ENCODE measurements at regions not wholly inside any gene's neighbourhood (a gene's known extent, or its start where the extent isn't known, plus 50 kb on each side); places are given as distances from the start of the nearest gene placed in this dataset.

DNA sequence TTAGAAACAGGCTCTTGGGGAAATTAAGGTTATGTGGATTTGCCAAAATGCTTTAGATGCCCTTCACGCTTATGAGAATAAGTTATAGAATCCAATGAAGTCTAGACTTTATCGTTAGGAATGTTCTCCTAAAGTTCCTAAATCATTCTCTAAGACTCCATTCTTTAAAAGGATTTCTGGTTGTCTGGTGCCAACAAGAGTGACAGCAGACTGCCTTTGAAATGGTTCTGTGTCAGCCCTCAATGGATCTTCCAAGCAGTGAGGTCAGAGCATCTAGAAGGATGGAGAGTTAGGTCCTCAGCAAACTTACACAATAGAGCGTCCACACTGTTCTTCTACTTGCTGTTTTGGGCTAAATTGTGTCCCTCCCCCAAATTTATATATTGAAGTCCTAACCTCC, 473.3 kb downstream of the GATA3 start:
- Histone ChIP-seq H3K27me3 (no peaks in the 10 kb centered on the region), H3K27ac (no peak overlapping the region), H3K4me1 (ENCODE audit: low read depth) (no peaks in the 10 kb centered on the region), H3K36me3 (no peaks in the 10 kb centered on the region), H3K9me3 (ENCODE audit: low read depth) (no peaks in the 10 kb centered on the region), H3K4me3 (no peak overlapping the region)
- TF ChIP-seq, protein P1, sequence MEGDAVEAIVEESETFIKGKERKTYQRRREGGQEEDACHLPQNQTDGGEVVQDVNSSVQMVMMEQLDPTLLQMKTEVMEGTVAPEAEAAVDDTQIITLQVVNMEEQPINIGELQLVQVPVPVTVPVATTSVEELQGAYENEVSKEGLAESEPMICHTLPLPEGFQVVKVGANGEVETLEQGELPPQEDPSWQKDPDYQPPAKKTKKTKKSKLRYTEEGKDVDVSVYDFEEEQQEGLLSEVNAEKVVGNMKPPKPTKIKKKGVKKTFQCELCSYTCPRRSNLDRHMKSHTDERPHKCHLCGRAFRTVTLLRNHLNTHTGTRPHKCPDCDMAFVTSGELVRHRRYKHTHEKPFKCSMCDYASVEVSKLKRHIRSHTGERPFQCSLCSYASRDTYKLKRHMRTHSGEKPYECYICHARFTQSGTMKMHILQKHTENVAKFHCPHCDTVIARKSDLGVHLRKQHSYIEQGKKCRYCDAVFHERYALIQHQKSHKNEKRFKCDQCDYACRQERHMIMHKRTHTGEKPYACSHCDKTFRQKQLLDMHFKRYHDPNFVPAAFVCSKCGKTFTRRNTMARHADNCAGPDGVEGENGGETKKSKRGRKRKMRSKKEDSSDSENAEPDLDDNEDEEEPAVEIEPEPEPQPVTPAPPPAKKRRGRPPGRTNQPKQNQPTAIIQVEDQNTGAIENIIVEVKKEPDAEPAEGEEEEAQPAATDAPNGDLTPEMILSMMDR (IDR thresholded peaks at IDR 0.05; ENCODE audit: low read depth, low read length): no peak
- DNase-seq (ENCODE audit: low read depth in 1 of 2, low spot score in 1 of 2): no peak

DNA sequence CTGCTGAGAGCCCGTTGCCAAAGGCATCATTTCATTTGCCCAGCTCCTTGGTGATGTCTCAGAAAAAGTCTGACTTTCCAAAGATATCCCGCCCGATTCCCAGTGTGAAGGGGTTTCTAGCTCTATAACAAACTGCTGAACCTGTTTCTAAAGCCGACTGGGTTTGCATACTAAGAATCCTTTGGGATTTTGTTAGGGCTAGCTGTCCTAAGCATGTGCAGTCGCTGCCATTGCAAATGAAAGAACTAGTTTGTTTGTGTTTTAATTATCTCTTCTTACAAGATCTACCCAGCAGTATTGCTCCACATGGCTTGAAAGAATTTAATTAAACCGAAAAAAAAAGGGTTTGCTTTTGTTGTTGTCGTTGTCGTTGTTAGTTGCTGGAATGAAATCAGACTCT, 476.6 kb downstream of the GATA3 start:
- Histone ChIP-seq H3K4me1 (ENCODE audit: low read depth) (no peaks in the 10 kb centered on the region), H3K4me3 (no peak overlapping the region), H3K9me3 (ENCODE audit: low read depth) (no peaks in the 10 kb centered on the region), H3K27me3 (no peaks in the 10 kb centered on the region), H3K36me3 (no peaks in the 10 kb centered on the region), H3K27ac (no peak overlapping the region)
- TF ChIP-seq, protein P1 (IDR thresholded peaks at IDR 0.05; ENCODE audit: low read depth, low read length): no peak
- no peak for DNase-seq (ENCODE audit: low read depth in 1 of 2, low spot score in 1 of 2)

DNA sequence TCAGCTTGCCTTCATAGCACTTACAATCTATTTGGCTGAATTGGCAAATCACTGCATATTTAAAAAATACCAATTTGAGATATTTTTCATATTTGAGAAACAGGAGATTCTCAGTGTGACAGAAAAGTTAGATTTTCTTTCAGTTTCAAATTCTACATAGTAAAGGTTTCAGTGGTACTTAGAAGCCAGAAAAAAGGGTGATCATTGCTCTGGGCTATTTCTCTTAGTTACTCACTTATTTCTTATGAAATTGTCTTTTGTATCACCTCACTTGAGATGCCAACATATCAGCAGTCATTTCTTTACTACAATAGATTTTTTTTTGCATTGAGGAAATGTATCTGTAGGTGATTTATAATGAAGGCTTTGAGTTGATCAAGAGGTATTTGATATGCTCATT, 478.2 kb downstream of the GATA3 start:
- Histone ChIP-seq H3K36me3 (no peaks in the 10 kb centered on the region), H3K27me3 (no peaks in the 10 kb centered on the region), H3K27ac (no peak overlapping the region), H3K9me3 (ENCODE audit: low read depth) (no peaks in the 10 kb centered on the region), H3K4me1 (ENCODE audit: low read depth) (no peaks in the 10 kb centered on the region), H3K4me3 (no peak overlapping the region)
- TF ChIP-seq, protein P1 (IDR thresholded peaks at IDR 0.05; ENCODE audit: low read depth, low read length): no peak
- DNase-seq (ENCODE audit: low read depth in 1 of 2, low spot score in 1 of 2): no peak

DNA sequence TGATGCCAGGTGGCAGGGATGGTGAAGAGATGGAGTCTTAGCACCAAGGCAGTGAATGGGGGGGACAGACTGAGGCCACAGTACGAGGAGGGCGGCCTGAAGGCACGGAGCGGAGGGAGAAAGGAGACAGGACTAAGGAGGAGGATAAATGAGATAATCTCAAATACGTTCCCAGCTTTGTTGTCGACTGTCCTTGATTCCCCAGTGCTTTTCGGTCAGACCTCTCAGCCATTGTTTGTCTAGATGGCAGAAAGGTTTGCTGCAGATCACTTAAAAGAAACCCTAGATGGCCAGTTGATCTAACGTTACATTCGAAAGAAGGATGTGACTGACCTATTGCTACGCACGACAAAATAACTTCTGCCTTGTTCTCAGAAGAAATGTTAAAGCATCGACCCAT, 479.0 kb downstream of the GATA3 start:
- Histone ChIP-seq H3K27me3 (no peaks in the 10 kb centered on the region), H3K36me3 (no peaks in the 10 kb centered on the region), H3K27ac (no peak overlapping the region), H3K4me3 (no peak overlapping the region), H3K4me1 (ENCODE audit: low read depth) (no peaks in the 10 kb centered on the region), H3K9me3 (ENCODE audit: low read depth) (no peaks in the 10 kb centered on the region)
- no peak for DNase-seq (ENCODE audit: low read depth in 1 of 2, low spot score in 1 of 2)
- TF ChIP-seq, protein P1 (IDR thresholded peaks at IDR 0.05; ENCODE audit: low read depth, low read length): no peak

DNA sequence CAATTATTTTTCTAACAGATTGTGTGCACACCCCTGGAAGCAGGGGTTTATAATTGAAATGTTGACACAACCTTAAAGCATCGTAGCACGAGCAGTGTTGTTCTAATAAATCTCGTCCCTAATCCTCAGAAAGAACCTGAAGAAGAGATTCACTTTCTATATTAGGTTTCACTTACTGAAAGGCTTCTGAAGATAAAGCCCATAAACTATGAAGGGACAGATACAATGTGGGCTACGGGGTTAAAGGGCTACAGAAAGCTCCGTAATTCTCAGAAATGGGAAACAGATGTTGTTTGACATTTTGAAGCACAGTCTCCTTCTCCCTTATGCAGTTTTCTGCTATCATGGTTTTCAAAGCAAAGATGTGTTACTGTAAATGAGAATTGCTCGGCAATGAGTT, 479.6 kb downstream of the GATA3 start:
- Histone ChIP-seq H3K4me3 (no peak overlapping the region), H3K27ac (no peak overlapping the region), H3K4me1 (ENCODE audit: low read depth) (no peaks in the 10 kb centered on the region), H3K36me3 (no peaks in the 10 kb centered on the region), H3K27me3 (no peaks in the 10 kb centered on the region), H3K9me3 (ENCODE audit: low read depth) (no peaks in the 10 kb centered on the region)
- TF ChIP-seq, protein P1 (IDR thresholded peaks at IDR 0.05; ENCODE audit: low read depth, low read length): no peak
- no peak for DNase-seq (ENCODE audit: low read depth in 1 of 2, low spot score in 1 of 2)

DNA sequence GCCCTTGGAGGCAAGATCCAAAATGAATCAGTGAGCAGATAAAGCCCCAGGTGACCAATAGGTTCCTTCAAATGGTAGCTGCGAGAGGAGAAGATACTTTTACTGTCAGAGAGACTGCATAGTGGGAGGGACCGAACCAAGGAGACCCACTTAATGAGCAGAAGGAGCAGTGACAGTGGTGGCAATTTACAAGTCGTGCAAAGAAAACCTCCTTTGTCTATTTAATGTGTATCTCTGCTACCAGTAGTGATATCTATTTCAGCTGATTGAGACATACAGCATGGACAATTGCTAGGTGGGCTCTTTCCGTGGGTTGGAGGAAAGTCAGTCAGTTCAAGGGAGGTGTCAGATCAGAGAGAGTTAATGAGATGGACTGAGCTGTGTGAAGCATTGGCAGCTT, 480.4 kb downstream of the GATA3 start:
- H3K36me3 ChIP-seq: no peaks in the 10 kb centered on the region
- H3K4me3 ChIP-seq: no peak overlapping the region
- no peaks in the 10 kb centered on the region for H3K4me1 ChIP-seq (ENCODE audit: low read depth)
- H3K27me3 ChIP-seq: no peaks in the 10 kb centered on the region
- TF ChIP-seq, protein P1 (IDR thresholded peaks at IDR 0.05; ENCODE audit: low read depth, low read length): no peak
- no peaks in the 10 kb centered on the region for H3K9me3 ChIP-seq (ENCODE audit: low read depth)
- DNase-seq (ENCODE audit: low read depth in 1 of 2, low spot score in 1 of 2): no peak
- no peak overlapping the region for H3K27ac ChIP-seq
